Endothelial cell (in vitro differentiated cells): ENCODE measurements at regions not wholly inside any gene's neighbourhood (a gene's known extent, or its start where the extent isn't known, plus 50 kb on each side); places are given as distances from the start of the nearest gene placed in this dataset.

ENCODE experiments used
- DNase-seq: peaks from one replicate; pipeline ENCODE4 v3.0.0; 2021; ENCODE audit warnings: low spot score
- H3K27ac Mint-ChIP-seq: one replicate; pipeline ENCODE4 v1.8.0; 2021; ENCODE audit warnings: mixed read lengths, inconsistent platforms; ENCODE audit not compliant: unreplicated experiment
- H3K27me3 Mint-ChIP-seq: one replicate; pipeline ENCODE4 v1.8.0; 2021; ENCODE audit warnings: mild to moderate bottlenecking, moderate library complexity, mixed read lengths, inconsistent platforms; ENCODE audit not compliant: unreplicated experiment
- H3K36me3 Mint-ChIP-seq: one replicate; pipeline ENCODE4 v1.8.0; 2021; ENCODE audit warnings: mild to moderate bottlenecking, low read depth, mixed read lengths, inconsistent platforms; ENCODE audit not compliant: unreplicated experiment
- H3K4me1 Mint-ChIP-seq: one replicate; pipeline ENCODE4 v1.8.0; 2021; ENCODE audit warnings: mild to moderate bottlenecking, mixed read lengths, inconsistent platforms; ENCODE audit not compliant: unreplicated experiment
- H3K4me3 Mint-ChIP-seq: one replicate; pipeline ENCODE4 v1.8.0; 2021; ENCODE audit warnings: mild to moderate bottlenecking, mixed read lengths, inconsistent platforms; ENCODE audit not compliant: unreplicated experiment
- H3K9me3 Mint-ChIP-seq: one replicate; pipeline ENCODE4 v1.8.0; 2021; ENCODE audit warnings: mixed read lengths, inconsistent platforms; ENCODE audit not compliant: unreplicated experiment
- TF ChIP-seq, protein P1 (sequence below): fragments of 200-600 bp; sonication (generic); IDR thresholded peaks from one replicate; pipeline ENCODE4 v1.5.0; 2021; ENCODE audit warnings: antibody characterized with exemption; ENCODE audit not compliant: unreplicated experiment

DNA sequence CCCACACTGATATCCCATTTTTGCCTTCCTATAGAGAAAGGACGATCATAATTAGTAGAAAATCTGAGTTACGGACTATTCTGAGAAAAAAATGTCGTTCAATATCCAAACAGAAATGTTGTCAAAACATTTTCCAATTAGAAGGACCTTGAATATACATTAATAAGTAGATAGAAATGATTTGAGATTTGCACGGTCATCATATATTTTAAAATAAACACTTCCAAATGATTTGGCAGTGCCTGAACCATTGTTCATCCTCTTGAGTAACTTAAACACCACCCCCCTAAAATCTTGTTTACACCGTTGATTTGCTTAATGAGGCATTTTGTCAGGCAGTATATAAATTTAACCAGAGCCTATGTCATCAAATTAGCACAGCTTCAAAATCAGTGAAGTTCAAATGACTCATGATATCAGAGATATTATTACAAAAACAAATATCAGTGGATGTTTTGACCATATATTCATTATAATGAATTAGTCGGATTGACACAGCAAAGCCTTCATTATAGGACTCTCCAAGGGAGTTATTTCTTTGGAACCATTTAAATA lies 105.0 kb downstream of the ACTL7B start:
- no peaks in the 10 kb centered on the region for H3K36me3 Mint-ChIP-seq
- peaks cover 6% of the 10 kb centered on the region for H3K27me3 Mint-ChIP-seq
- TF ChIP-seq, protein P1, sequence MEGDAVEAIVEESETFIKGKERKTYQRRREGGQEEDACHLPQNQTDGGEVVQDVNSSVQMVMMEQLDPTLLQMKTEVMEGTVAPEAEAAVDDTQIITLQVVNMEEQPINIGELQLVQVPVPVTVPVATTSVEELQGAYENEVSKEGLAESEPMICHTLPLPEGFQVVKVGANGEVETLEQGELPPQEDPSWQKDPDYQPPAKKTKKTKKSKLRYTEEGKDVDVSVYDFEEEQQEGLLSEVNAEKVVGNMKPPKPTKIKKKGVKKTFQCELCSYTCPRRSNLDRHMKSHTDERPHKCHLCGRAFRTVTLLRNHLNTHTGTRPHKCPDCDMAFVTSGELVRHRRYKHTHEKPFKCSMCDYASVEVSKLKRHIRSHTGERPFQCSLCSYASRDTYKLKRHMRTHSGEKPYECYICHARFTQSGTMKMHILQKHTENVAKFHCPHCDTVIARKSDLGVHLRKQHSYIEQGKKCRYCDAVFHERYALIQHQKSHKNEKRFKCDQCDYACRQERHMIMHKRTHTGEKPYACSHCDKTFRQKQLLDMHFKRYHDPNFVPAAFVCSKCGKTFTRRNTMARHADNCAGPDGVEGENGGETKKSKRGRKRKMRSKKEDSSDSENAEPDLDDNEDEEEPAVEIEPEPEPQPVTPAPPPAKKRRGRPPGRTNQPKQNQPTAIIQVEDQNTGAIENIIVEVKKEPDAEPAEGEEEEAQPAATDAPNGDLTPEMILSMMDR = no peak
- no peaks in the 10 kb centered on the region for H3K4me1 Mint-ChIP-seq
- no peak overlapping the region for H3K4me3 Mint-ChIP-seq
- no peak overlapping the region for H3K27ac Mint-ChIP-seq
- DNase-seq = no peak
- H3K9me3 Mint-ChIP-seq = no peaks in the 10 kb centered on the region

GRCh38 chr9:108748776-108749175 lies 107.0 kb downstream of the ACTL7B start:
- Mint-ChIP-seq H3K27ac (no peak overlapping the region), H3K4me1 (no peaks in the 10 kb centered on the region), H3K9me3 (no peaks in the 10 kb centered on the region), H3K36me3 (no peaks in the 10 kb centered on the region), H3K27me3 (peaks cover 4% of the 10 kb centered on the region), H3K4me3 (no peak overlapping the region)
- TF ChIP-seq, protein P1 = no peak
- no peak for DNase-seq

DNA sequence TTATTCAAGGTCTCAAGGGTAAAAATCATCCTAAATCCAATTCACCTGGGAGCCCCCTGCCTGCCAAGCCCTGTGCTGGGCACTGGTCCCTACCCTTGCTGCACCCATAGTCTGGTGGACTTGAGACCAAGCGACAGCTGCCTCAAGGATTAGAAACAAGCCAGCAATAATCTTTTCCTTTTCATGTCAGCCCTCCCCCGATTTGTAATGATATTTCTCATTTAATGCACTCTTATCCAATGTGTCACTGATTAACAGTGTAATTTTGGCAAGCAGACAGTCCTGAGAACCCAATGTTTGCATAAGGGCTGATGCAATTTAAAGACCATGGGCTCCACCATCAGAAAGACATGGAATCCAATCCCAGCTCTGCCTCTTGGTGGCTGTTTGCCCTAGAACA lies 108.9 kb downstream of the ACTL7B start:
- no peak overlapping the region for H3K4me3 Mint-ChIP-seq
- peaks cover 3% of the 10 kb centered on the region for H3K27me3 Mint-ChIP-seq
- no peaks in the 10 kb centered on the region for H3K4me1 Mint-ChIP-seq
- no peaks in the 10 kb centered on the region for H3K9me3 Mint-ChIP-seq
- DNase-seq = no peak
- H3K36me3 Mint-ChIP-seq = no peaks in the 10 kb centered on the region
- no peak overlapping the region for H3K27ac Mint-ChIP-seq
- TF ChIP-seq, protein P1 = no peak

DNA sequence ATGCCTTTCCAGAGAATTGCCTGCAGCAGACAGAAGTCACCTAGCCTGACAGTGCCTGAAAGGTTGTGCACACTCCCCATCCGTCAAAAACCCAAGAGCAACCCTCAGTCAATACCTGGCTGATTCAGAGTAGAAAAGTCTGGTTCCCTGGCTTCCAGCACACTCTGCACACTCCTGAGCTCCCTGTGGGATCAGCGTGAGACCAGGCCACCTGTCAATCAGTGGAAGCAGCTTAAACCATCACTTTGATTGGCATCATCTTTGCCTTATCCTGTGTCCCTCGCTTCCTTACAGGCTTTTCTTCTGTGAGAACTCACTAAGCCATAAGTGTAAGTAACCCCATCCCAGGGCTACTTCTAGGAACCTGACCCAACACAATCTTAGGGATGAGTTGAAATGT lies 109.8 kb downstream of the ACTL7B start:
- H3K9me3 Mint-ChIP-seq = no peaks in the 10 kb centered on the region
- no peak overlapping the region for H3K4me3 Mint-ChIP-seq
- H3K27me3 Mint-ChIP-seq = peaks cover 3% of the 10 kb centered on the region
- TF ChIP-seq, protein P1 = no peak
- no peaks in the 10 kb centered on the region for H3K36me3 Mint-ChIP-seq
- no peak for DNase-seq
- no peak overlapping the region for H3K27ac Mint-ChIP-seq
- no peaks in the 10 kb centered on the region for H3K4me1 Mint-ChIP-seq

DNA sequence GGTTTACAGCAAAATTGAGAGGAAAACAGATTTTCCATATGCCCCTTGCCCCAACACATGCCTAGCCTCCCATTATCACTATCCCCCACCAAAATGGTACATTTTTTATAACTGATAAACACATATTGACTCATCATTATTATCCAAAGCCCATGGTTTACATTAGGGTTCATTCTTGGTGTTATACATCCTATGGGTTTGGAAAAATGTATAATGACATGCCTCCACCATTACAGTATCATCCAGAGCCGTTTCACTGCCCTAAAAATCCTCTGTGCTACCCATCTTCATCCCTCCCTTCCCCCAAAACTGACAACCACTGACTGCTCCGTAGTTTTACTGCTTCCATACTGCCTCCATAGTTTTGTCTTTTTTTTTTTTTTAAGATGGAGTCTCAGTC lies 111.1 kb downstream of the ACTL7B start:
- Mint-ChIP-seq H3K27ac (no peak overlapping the region), H3K36me3 (no peaks in the 10 kb centered on the region), H3K9me3 (no peaks in the 10 kb centered on the region), H3K4me1 (no peaks in the 10 kb centered on the region), H3K4me3 (no peak overlapping the region), H3K27me3 (peaks cover 3% of the 10 kb centered on the region)
- TF ChIP-seq, protein P1 = no peak
- no peak for DNase-seq
